ENCODE measurements at regions not wholly inside any gene's neighbourhood (a gene's known extent, or its start where the extent isn't known, plus 50 kb on each side); places are given as distances from the start of the nearest gene placed in this dataset.

DNA sequence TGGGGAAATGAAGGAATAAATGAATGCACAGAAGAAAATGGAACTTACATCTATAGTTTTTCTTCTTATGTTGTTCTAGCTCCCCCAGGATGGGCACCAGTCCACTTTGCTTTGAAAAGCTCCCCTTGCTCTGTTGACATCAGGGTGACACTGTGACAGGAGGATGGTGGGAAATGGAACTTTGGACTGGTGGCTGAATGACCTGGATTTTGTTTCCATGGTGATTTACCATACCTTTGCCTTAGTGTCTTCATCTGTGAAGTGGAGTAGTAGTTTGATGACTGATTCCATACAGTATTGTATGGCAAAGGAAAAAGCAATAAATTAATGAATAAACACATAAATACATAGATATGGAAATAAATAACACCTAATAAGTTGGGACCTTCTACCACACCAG, 294.7 kb downstream of the KIF4B start:
- TF ChIP-seq, protein P1, sequence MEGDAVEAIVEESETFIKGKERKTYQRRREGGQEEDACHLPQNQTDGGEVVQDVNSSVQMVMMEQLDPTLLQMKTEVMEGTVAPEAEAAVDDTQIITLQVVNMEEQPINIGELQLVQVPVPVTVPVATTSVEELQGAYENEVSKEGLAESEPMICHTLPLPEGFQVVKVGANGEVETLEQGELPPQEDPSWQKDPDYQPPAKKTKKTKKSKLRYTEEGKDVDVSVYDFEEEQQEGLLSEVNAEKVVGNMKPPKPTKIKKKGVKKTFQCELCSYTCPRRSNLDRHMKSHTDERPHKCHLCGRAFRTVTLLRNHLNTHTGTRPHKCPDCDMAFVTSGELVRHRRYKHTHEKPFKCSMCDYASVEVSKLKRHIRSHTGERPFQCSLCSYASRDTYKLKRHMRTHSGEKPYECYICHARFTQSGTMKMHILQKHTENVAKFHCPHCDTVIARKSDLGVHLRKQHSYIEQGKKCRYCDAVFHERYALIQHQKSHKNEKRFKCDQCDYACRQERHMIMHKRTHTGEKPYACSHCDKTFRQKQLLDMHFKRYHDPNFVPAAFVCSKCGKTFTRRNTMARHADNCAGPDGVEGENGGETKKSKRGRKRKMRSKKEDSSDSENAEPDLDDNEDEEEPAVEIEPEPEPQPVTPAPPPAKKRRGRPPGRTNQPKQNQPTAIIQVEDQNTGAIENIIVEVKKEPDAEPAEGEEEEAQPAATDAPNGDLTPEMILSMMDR (IDR thresholded peaks at IDR 0.05): no peak
- ATAC-seq: no peak

DNA sequence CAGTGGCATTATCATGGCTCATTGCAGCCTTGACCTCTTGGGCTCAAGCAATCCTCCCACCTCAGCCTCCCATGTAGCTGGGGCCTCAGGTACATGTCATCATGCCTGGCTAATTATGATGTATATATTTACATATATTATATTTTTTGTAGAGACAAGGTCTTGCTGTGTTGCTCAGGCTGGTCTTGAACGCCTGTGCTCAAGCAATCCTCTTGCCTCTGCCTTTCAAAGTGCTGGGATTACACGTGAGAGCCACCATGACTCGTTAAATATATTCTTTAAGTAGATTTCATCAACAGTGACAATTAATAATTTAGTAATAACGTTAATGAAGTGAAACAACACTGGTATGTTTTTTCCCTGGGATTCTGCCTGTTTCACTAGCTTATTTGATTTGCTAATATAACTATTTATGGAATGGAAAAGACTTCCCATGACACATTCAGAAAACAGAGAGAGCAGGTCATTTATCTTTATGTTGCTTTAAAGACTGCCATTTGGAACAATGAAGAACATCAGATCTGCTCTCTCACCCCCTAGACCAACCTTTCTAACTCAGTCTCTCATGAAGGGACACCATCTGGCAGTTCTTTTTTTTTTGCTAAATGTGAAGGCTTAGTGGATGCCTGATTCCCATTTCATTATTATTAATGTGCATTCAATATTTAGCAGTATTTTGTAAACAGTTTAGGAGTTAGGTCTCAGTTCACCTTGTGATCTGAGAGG, 295.6 kb downstream of the KIF4B start:
- H3K9me3 ChIP-seq: no peaks in the 10 kb centered on the region
- intact Hi-C loops (cut with DNase I, micrococcal nuclease): no loop called here
- TF ChIP-seq, protein P1 (IDR thresholded peaks at IDR 0.05): no peak
- ATAC-seq (no peak), DNase-seq (no peak)
- no peak overlapping the region for H3K4me3 ChIP-seq
- H3K36me3 ChIP-seq (ENCODE audit: low read depth): no peaks in the 10 kb centered on the region
- no peaks in the 10 kb centered on the region for H3K4me1 ChIP-seq (ENCODE audit: low read depth)

More for the DNA sequence above, 294.7 kb downstream of the KIF4B start:
- intact Hi-C loops (cut with DNase I, micrococcal nuclease): no loop called here
- Histone ChIP-seq H3K4me1 (ENCODE audit: low read depth) (no peaks in the 10 kb centered on the region), H3K36me3 (ENCODE audit: low read depth) (no peaks in the 10 kb centered on the region), H3K9me3 (no peaks in the 10 kb centered on the region), H3K4me3 (no peak overlapping the region)
- no peak for DNase-seq

DNA sequence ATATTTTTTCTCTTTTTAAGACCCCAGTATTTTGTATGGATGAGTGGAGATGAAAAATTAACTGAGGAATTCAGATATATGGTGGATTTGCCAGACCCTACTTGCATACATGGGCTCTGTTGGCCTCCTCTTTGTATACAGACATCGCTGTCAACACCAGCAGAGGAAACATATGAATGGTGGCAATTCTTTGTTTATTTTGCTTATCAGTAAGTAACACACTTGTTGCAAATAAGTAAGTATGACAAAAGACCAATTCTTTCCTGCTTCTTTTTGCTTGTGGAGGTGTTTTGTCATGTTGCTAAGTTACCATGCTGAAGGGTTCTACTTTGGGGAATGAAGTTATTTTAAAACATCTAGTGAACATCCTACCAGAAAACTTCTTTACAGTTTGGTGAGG, 298.2 kb downstream of the KIF4B start:
- H3K4me3 ChIP-seq: no peak overlapping the region
- intact Hi-C loops (cut with DNase I, micrococcal nuclease): no loop called here
- H3K9me3 ChIP-seq: no peaks in the 10 kb centered on the region
- ATAC-seq: no peak
- TF ChIP-seq, protein P1 (IDR thresholded peaks at IDR 0.05): no peak
- DNase-seq: no peak
- H3K4me1 ChIP-seq (ENCODE audit: low read depth): no peaks in the 10 kb centered on the region
- no peaks in the 10 kb centered on the region for H3K36me3 ChIP-seq (ENCODE audit: low read depth)

DNA sequence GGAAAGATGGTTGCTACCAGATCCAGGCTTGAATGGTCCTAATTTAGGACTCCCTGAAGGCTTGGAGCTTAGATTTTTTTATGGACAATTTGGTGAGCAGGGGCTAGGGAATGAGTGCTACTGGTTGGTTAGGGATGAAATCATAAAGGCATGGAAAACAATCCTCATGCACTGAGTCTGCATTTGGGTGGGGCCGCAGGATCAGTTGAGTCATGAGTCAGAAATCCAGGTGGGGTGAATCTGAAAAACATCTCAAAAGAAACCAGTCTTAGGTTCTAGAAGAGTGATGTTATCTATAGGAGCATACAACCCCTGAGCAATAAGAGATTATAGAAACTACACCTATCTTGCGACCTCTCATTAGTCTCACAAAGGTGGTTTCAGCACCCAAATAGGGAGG, 300.0 kb downstream of the KIF4B start:
- H3K9me3 ChIP-seq: no peaks in the 10 kb centered on the region
- TF ChIP-seq, protein P1 (IDR thresholded peaks at IDR 0.05): no peak
- ATAC-seq: no peak

DNA sequence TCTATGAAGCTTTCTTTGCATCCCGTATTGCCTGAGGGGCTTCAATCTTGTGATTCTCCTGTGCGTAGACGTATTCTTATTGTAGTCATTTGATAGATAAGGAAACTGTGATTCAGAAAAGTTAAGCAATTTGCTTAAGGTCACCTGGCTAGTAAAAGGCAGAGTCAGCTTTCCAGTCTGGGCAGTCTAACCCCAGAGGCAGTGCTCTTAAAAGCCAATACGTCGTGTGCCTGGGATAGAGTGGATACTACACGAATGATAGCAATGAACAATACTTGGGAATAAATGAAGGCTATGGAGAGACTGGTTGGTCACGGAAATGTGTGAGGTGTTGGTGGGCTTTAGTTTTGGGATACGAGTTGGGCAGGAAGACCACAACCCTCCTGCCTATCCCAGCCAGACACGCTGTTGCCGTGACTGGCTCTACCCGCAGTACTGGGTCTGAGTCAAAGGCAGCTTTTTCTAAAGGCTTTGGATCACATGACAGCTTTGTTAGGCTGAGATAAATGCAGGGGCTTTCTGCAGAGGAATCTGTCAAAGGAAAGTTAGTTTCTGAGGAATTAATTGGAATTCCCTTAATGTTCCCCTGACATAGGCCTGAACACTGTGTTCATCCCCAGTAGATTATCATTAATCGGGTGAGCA, 302.6 kb downstream of the KIF4B start:
- ATAC-seq (no peak), DNase-seq (no peak)
- intact Hi-C loops (cut with DNase I, micrococcal nuclease): no loop called here
- TF ChIP-seq, protein P1 (IDR thresholded peaks at IDR 0.05): no peak
- Histone ChIP-seq H3K4me1 (ENCODE audit: low read depth) (no peaks in the 10 kb centered on the region), H3K9me3 (no peaks in the 10 kb centered on the region), H3K4me3 (no peak overlapping the region), H3K36me3 (ENCODE audit: low read depth) (no peaks in the 10 kb centered on the region)

More for the DNA sequence above, 300.0 kb downstream of the KIF4B start:
- Histone ChIP-seq H3K4me3 (no peak overlapping the region), H3K4me1 (ENCODE audit: low read depth) (no peaks in the 10 kb centered on the region), H3K36me3 (ENCODE audit: low read depth) (no peaks in the 10 kb centered on the region)
- no peak for DNase-seq
- intact Hi-C loops (cut with DNase I, micrococcal nuclease): no loop called here

Measured in mucosa of descending colon (tissue), 3 donors.